B cell (primary cell): ENCODE measurements at regions not wholly inside any gene's neighbourhood (a gene's known extent, or its start where the extent isn't known, plus 50 kb on each side); places are given as distances from the start of the nearest gene placed in this dataset.

Source experiments
- ATAC-seq: fragments of 200-7000 bp; cut with Tn5 transposase; one replicate; pipeline ENCODE4 v1.10.0; 2021; ENCODE audit warnings: low read depth, mild to moderate bottlenecking, moderate number of reproducible peaks, moderate library complexity
- CTCF ChIA-PET: fragments of 350-600 bp; sonication (Branson Sonifier 250); formaldehyde crosslinking; loops from one replicate; lab custom pipeline; 2021; ENCODE audit warnings: antibody characterized with exemption, inconsistent platforms; lab: Charles Lee
- POLR2A ChIA-PET: fragments of 350-600 bp; sonication (Branson Sonifier 250); formaldehyde crosslinking; loops from one replicate; lab custom pipeline; 2021; ENCODE audit warnings: antibody characterized with exemption; lab: Charles Lee
- DNase-seq: peaks from one replicate; pipeline ENCODE4 v3.0.0; 2013
- H2AFZ ChIP-seq: 2 replicates; pipeline ENCODE4 v1.6.1; 2012; ENCODE audit warnings: mild to moderate bottlenecking, low read depth, low read length; ENCODE audit not compliant: insufficient read depth, poor library complexity, severe bottlenecking
- H3K27ac ChIP-seq, 2 donors: 1 replicate in 1 of 2; 2 replicates in 1 of 2; pipeline ENCODE4 v1.5.1; 2012 to 2013; ENCODE audit warnings: low read length in 2 of 2, mild to moderate bottlenecking in 2 of 2, moderate library complexity in 1 of 2
- H3K27me3 ChIP-seq, 4 experiments: fragments of 200-600 bp in 1 of 4; sonication (generic) in 1 of 4; replicated peaks in 1 of 4; 1 replicate in 2 of 4; 2 replicates in 2 of 4; pipeline versions ENCODE4 v1.6.1 to v1.7.0; 2013 to 2016; ENCODE audit warnings: low read length in 3 of 4, mild to moderate bottlenecking in 2 of 4, mixed read lengths in 1 of 4, moderate library complexity in 1 of 4; ENCODE audit not compliant: insufficient read depth in 4 of 4, control insufficient read depth in 3 of 4; ENCODE audit errors: control extremely low read depth in 1 of 4
- H3K36me3 ChIP-seq, 2 experiments: replicated peaks in 1 of 2; 1 replicate in 1 of 2; 2 replicates in 1 of 2; pipeline versions ENCODE4 v1.6.1 to v1.7.1; 2013; ENCODE audit warnings: low read length in 1 of 2; ENCODE audit not compliant: insufficient read depth in 2 of 2, control insufficient read depth in 1 of 2; ENCODE audit errors: control extremely low read depth in 1 of 2, extremely low read depth in 1 of 2
- H3K4me1 ChIP-seq, 2 donors: fragments of 200-600 bp in 1 of 2; sonication (generic) in 1 of 2; 1 replicate in 1 of 2; 2 replicates in 1 of 2; pipeline versions ENCODE4 v1.5.1 to v1.6.1; 2013 to 2017; ENCODE audit warnings: low read length in 2 of 2; ENCODE audit not compliant: control insufficient read depth in 2 of 2, insufficient read depth in 2 of 2
- H3K4me2 ChIP-seq: replicated peaks from 2 replicates; pipeline ENCODE3; 2012; ENCODE audit warnings: mild to moderate bottlenecking, low read depth, low read length; ENCODE audit not compliant: poor library complexity, severe bottlenecking
- H3K4me3 ChIP-seq, 5 experiments: fragments of 200-600 bp in 1 of 5; sonication (generic) in 1 of 5; 1 replicate in 3 of 5; 2 replicates in 2 of 5; pipeline versions ENCODE4 v1.5.1 to v1.7.0; 2011 to 2016; ENCODE audit warnings: low read length in 4 of 5, mild to moderate bottlenecking in 4 of 5, low read depth in 2 of 5, control low read depth in 1 of 5, moderate library complexity in 1 of 5; ENCODE audit not compliant: insufficient read depth in 1 of 5; ENCODE audit errors: control extremely low read depth in 1 of 5, extremely low read depth in 1 of 5
- H3K79me2 ChIP-seq: fragments of 200-600 bp; sonication (generic); one replicate; pipeline ENCODE4 v1.6.0; 2016; ENCODE audit warnings: low read length; ENCODE audit not compliant: control insufficient read depth, insufficient read depth
- H3K9ac ChIP-seq: fragments of 200-600 bp; sonication (generic); 2 replicates; pipeline ENCODE4 v1.6.1; 2017; ENCODE audit warnings: mild to moderate bottlenecking, low read length, moderate library complexity
- H3K9me3 ChIP-seq, 3 donors: one replicate each; pipeline versions ENCODE4 v1.6.1 to v1.7.1; 2013; ENCODE audit warnings: low read length in 2 of 3; ENCODE audit not compliant: control insufficient read depth in 2 of 3, insufficient read depth in 1 of 3; ENCODE audit errors: control extremely low read depth in 1 of 3
- H4K20me1 ChIP-seq: 2 replicates; pipeline ENCODE4 v1.6.0; 2012; ENCODE audit warnings: mild to moderate bottlenecking, low read length; ENCODE audit not compliant: insufficient read depth, control insufficient read depth, poor library complexity, severe bottlenecking
- H3K27ac Mint-ChIP-seq: one replicate; pipeline ENCODE4 v1.8.0; 2021; ENCODE audit warnings: mixed read lengths
- H3K27me3 Mint-ChIP-seq: one replicate; pipeline ENCODE4 v1.8.0; 2021; ENCODE audit warnings: mixed read lengths
- H3K4me1 Mint-ChIP-seq: one replicate; pipeline ENCODE4 v1.8.0; 2021; ENCODE audit warnings: mixed read lengths
- H3K4me3 Mint-ChIP-seq: one replicate; pipeline ENCODE4 v1.8.0; 2021; ENCODE audit warnings: mixed read lengths
- H3K9me3 Mint-ChIP-seq: one replicate; pipeline ENCODE4 v1.8.0; 2022; ENCODE audit warnings: mixed read lengths; ENCODE audit not compliant: insufficient read depth
- EZH2 ChIP-seq: IDR thresholded peaks from 2 replicates; pipeline ENCODE4 v1.6.1; 2012; ENCODE audit warnings: borderline replicate concordance, low read depth, mild to moderate bottlenecking, moderate library complexity, low read length; ENCODE audit not compliant: insufficient read depth, poor library complexity, severe bottlenecking
- WGBS: methylation state at CpG from one replicate; pipeline ENCODE4 v1.1.5; 2013; ENCODE audit warnings: missing lambda C conversion rate; ENCODE audit not compliant: insufficient coverage; 5-methylcytosine and 5-hydroxymethylcytosine counted together
- intact Hi-C: fragments of 100-400 bp; cut with micrococcal nuclease; formaldehyde crosslinking; loops from one replicate; pipeline ENCODE4 v1.10.0; 2022
- TF ChIP-seq, protein P1 (sequence below): fragments of 200-600 bp; IDR thresholded peaks from one replicate; pipeline ENCODE4 v1.8.0; 2022; ENCODE audit warnings: antibody characterized with exemption, mild to moderate bottlenecking

DNA sequence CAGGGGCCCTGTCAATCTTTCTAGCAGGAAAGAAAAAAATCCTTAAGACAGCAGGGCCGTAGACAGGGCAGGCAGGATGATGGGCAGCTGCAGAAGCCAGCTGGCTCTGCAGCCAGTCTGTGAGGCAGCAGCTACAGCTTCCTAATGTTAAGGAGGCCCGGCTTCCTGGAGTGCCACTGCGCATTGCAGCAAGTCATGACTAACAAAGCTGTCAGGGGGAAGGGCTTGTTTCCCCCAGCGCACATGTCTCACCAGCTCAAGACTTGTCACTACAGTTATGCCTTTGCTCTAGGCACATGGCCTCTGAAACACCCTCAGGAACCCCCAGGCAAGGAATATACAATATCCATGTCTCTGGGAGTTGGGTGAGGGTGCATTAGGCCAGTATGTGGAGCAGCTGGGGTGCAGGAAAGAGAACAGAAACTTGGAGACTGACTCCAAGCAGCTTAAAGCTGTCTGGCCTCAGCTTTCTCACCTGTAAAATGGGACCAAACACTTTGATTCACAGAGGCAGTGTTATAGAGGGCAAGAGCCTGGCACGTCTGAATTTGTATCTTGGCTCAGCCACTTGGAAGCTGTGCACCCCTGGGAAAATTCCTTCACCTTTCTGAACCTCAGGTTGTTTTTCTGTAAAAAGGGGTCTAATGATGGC is 220.0 kb downstream of the HAPSTR1 start:
- no peak overlapping the region for H3K9ac ChIP-seq
- H3K4me1 ChIP-seq, result no peaks in the 10 kb centered on the region
- DNase-seq (no peak), ATAC-seq (no peak)
- no peak overlapping the region for H3K4me2 ChIP-seq
- Mint-ChIP-seq H3K9me3 (peaks cover 3% of the 10 kb centered on the region), H3K27me3 (peaks cover 6% of the 10 kb centered on the region), H3K4me3 (no peak overlapping the region), H3K27ac (no peak overlapping the region), H3K4me1 (no peaks in the 10 kb centered on the region)
- peaks cover 0 to 4% (median 4%) of the 10 kb centered on the region in 3 donors for H3K9me3 ChIP-seq
- H3K27me3 ChIP-seq, result peaks cover 0 to 2% (median 0%) of the 10 kb centered on the region in 4 experiments
- H3K79me2 ChIP-seq, result no peaks in the 10 kb centered on the region
- intact Hi-C loops, result no loop called here
- CTCF ChIA-PET, result no interaction called here
- H3K36me3 ChIP-seq, result no peaks in the 10 kb centered on the region
- WGBS, result 10% methylated on average over 4 of the region's 5 CpGs
- no peak overlapping the region for H2AFZ ChIP-seq
- H4K20me1 ChIP-seq, result no peaks in the 10 kb centered on the region
- no peak overlapping the region for H3K27ac ChIP-seq
- TF ChIP-seq, protein P1, sequence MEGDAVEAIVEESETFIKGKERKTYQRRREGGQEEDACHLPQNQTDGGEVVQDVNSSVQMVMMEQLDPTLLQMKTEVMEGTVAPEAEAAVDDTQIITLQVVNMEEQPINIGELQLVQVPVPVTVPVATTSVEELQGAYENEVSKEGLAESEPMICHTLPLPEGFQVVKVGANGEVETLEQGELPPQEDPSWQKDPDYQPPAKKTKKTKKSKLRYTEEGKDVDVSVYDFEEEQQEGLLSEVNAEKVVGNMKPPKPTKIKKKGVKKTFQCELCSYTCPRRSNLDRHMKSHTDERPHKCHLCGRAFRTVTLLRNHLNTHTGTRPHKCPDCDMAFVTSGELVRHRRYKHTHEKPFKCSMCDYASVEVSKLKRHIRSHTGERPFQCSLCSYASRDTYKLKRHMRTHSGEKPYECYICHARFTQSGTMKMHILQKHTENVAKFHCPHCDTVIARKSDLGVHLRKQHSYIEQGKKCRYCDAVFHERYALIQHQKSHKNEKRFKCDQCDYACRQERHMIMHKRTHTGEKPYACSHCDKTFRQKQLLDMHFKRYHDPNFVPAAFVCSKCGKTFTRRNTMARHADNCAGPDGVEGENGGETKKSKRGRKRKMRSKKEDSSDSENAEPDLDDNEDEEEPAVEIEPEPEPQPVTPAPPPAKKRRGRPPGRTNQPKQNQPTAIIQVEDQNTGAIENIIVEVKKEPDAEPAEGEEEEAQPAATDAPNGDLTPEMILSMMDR, result no peak
- no peak for TF ChIP-seq EZH2
- POLR2A ChIA-PET, result no interaction called here
- no peak overlapping the region for H3K4me3 ChIP-seq

DNA sequence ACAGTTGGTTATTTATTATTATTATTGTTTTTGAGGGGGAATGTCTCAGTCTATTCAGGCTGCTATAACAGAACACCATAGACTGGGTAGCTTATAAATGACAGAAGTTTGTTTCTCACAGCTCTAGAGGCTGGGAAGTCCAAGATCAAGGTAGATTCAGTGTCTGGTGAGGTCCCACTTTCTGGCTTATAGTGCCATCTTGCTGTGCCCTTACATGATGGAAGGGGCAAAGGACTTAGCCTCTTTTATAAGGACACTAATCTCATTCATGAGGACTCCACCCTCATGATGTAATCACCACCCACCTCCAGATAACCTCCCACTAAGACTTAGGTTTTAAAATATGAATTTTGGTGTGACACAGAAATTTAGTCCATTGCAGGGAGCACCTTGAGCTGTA is 224.6 kb downstream of the HAPSTR1 start:
- CTCF ChIA-PET, result no interaction called here
- Mint-ChIP-seq H3K27ac (no peak overlapping the region), H3K4me3 (no peak overlapping the region), H3K27me3 (peaks cover 4% of the 10 kb centered on the region), H3K9me3 (peaks cover 3% of the 10 kb centered on the region), H3K4me1 (no peaks in the 10 kb centered on the region)
- POLR2A ChIA-PET, result no interaction called here
- H3K9ac ChIP-seq, result no peak overlapping the region
- DNase-seq (no peak), ATAC-seq (no peak)
- peaks cover 1 to 4% (median 4%) of the 10 kb centered on the region in 3 donors for H3K9me3 ChIP-seq
- H3K79me2 ChIP-seq, result no peaks in the 10 kb centered on the region
- no peaks in the 10 kb centered on the region for H3K36me3 ChIP-seq
- no peak overlapping the region for H3K4me3 ChIP-seq
- H3K4me2 ChIP-seq, result no peak overlapping the region
- no peak for TF ChIP-seq EZH2
- TF ChIP-seq, protein P1, result no peak
- intact Hi-C loops, result no loop called here
- H3K27ac ChIP-seq, result no peak overlapping the region
- H3K4me1 ChIP-seq, result no peaks in the 10 kb centered on the region
- no peaks in the 10 kb centered on the region for H3K27me3 ChIP-seq
- H2AFZ ChIP-seq, result no peak overlapping the region
- no peaks in the 10 kb centered on the region for H4K20me1 ChIP-seq
